ENCODE measurements at regions not wholly inside any gene's neighbourhood (a gene's known extent, or its start where the extent isn't known, plus 50 kb on each side); places are given as distances from the start of the nearest gene placed in this dataset.

DNA sequence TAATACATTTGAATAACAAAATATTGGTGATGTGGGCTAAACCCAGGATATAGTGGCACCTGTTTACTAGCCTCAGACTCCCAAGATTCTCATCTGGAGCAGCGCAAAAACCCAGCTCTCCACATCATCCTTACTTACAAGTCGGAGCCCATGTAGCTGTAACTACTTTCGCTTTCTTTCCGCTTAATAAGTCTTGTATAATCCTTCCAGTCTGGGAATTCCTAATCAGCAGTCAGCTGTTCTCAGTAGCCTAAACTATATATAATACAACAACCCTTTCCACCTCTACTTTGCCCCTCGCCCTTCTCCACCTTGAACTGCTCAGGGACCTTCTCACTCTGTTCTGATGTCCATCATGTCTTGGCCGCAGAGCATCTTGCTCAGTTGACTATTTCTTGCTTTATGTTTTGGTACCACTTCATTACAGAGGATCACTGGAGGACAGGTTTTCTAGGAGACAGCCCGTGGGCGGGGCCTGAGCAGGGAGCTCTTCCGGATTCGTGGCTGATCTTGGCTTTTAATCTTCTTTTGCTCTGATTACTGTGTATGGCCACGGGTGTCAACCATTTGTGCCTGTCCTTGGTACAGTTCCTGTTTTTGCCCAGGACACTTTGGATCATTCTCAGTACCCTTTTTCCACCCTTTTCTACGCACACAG, 119.9 kb upstream of the SERTAD2 start:
- TF ChIP-seq ZBTB7A (IDR thresholded peaks at IDR 0.05; ENCODE audit: low read depth) (no peak), MAX (IDR thresholded peaks at IDR 0.05) (no peak), CEBPB (IDR thresholded peaks at IDR 0.05) (no peak), YY1 (IDR thresholded peaks at IDR 0.05; ENCODE audit: low read depth) (no peak), TAF1 (IDR thresholded peaks at IDR 0.05; ENCODE audit: low read depth) (no peak)

DNA sequence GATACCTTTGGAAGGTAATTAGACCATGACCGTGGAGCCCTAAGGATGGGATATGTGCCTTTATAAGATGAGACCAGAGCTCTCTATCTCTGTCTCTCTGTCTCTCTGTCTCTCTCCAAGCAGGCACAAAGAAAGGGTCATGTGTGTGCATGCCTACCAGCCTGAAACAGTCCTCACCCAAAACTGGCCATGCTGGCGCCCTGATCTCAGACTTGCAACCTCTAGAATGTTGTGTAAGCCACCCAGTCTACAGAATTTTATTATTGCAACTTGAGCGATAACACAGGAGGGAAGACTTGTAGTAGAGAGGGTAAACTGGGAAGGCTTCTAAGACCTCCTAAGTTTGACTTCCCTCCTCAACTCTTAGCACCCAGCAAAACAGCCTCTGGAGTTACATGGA, 124.1 kb upstream of the SERTAD2 start:
- TF ChIP-seq EGR1 (IDR thresholded peaks at IDR 0.05) (no peak), CEBPB (IDR thresholded peaks at IDR 0.05) (no peak), MAX (IDR thresholded peaks at IDR 0.05) (no peak), REST (IDR thresholded peaks at IDR 0.05; ENCODE audit: low read depth) (no peak), TEAD4 (IDR thresholded peaks at IDR 0.05) (no peak), CREB1 (IDR thresholded peaks at IDR 0.05; ENCODE audit: low read depth) (no peak), RAD21 (IDR thresholded peaks at IDR 0.05; ENCODE audit: low read depth) (no peak), TCF12 (IDR thresholded peaks at IDR 0.05; ENCODE audit: low read depth) (no peak), TAF1 (IDR thresholded peaks at IDR 0.05; ENCODE audit: low read depth) (no peak), FOXM1 (IDR thresholded peaks at IDR 0.05; ENCODE audit: borderline replicate concordance, low read depth) (no peak), ZBTB7A (IDR thresholded peaks at IDR 0.05; ENCODE audit: low read depth) (no peak), NFIC (IDR thresholded peaks at IDR 0.05) (no peak), YY1 (IDR thresholded peaks at IDR 0.05; ENCODE audit: low read depth) (no peak)
- TF ChIP-seq, protein P1, sequence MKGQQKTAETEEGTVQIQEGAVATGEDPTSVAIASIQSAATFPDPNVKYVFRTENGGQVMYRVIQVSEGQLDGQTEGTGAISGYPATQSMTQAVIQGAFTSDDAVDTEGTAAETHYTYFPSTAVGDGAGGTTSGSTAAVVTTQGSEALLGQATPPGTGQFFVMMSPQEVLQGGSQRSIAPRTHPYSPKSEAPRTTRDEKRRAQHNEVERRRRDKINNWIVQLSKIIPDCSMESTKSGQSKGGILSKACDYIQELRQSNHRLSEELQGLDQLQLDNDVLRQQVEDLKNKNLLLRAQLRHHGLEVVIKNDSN (IDR thresholded peaks at IDR 0.05), result no peak

DNA sequence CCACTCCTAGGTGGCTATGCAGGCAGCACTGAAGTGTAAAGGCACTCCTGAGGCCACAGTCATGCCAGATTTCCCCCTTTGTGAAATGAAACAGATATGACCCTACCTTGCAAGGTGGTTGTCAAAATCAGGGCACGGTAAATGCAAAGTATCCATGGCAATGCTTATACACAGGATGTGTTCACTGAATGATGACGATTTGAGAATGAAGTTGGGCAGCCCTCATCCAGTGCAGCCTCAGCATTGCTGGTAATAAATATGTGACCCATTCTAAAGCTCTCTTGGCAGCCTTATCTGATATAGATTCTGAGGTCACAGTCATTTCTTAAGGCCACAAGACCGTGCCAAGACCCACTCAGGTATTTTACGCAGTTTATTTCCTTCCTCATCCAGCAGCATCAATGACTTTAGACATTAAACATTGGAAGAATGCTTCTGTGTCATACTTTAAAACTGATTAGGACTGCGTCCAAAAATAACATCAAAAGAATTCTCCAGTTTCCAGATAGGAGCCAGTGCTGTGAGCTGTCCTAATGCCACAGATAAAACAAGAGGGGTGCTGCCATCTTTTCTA, 125.5 kb upstream of the SERTAD2 start:
- TF ChIP-seq NFIC (IDR thresholded peaks at IDR 0.05) (peak; percentile 38; the same call in 1 of the 2 replicates), TEAD4 (IDR thresholded peaks at IDR 0.05) (peak; percentile 19; the same call in 1 of the 2 replicates), EP300 (IDR thresholded peaks at IDR 0.05; ENCODE audit: borderline replicate concordance) (no peak)

GRCh38 chr2:64780041-64780440, 126.3 kb upstream of the SERTAD2 start:
- TF ChIP-seq CEBPB (IDR thresholded peaks at IDR 0.05), result no peak

GRCh38 chr2:64781711-64782390, 128.1 kb upstream of the SERTAD2 start:
- TF ChIP-seq YY1 (IDR thresholded peaks at IDR 0.05; ENCODE audit: low read depth) (no peak), CREB1 (IDR thresholded peaks at IDR 0.05; ENCODE audit: low read depth) (no peak), TCF12 (IDR thresholded peaks at IDR 0.05; ENCODE audit: low read depth) (no peak), EP300 (IDR thresholded peaks at IDR 0.05; ENCODE audit: borderline replicate concordance) (no peak), MAX (IDR thresholded peaks at IDR 0.05) (no peak), NFIC (IDR thresholded peaks at IDR 0.05) (no peak), RAD21 (IDR thresholded peaks at IDR 0.05; ENCODE audit: low read depth) (no peak), EGR1 (IDR thresholded peaks at IDR 0.05) (no peak), REST (IDR thresholded peaks at IDR 0.05; ENCODE audit: low read depth) (no peak), ZBTB7A (IDR thresholded peaks at IDR 0.05; ENCODE audit: low read depth) (no peak), CEBPB (IDR thresholded peaks at IDR 0.05) (no peak), TEAD4 (IDR thresholded peaks at IDR 0.05) (no peak), TAF1 (IDR thresholded peaks at IDR 0.05; ENCODE audit: low read depth) (no peak), FOXM1 (IDR thresholded peaks at IDR 0.05; ENCODE audit: borderline replicate concordance, low read depth) (no peak)
- TF ChIP-seq, protein P1 (IDR thresholded peaks at IDR 0.05), result no peak

Measured in Ishikawa (cell line).